HL-60 (cell line): ENCODE measurements at regions not wholly inside any gene's neighbourhood (a gene's known extent, or its start where the extent isn't known, plus 50 kb on each side); places are given as distances from the start of the nearest gene placed in this dataset.

ENCODE experiments used
- CTCF ChIP-seq: IDR thresholded peaks from one replicate; pipeline ENCODE4 v1.5.1; 2011; ENCODE audit warnings: low read length, control low read depth, inconsistent platforms; ENCODE audit not compliant: insufficient read depth
- POLR2AphosphoS5 ChIP-seq: IDR thresholded peaks from 2 replicates; pipeline ENCODE4 v1.6.1; 2012; ENCODE audit warnings: low read depth
- REST ChIP-seq: IDR thresholded peaks from 2 replicates; pipeline ENCODE4 v1.6.1; 2012; ENCODE audit warnings: low read depth; ENCODE audit not compliant: insufficient replicate concordance

GRCh38 chr2:61721382-61721781, 132.5 kb downstream of the FAM161A start:
- TF ChIP-seq CTCF = no peak
- no peak for TF ChIP-seq POLR2AphosphoS5
- TF ChIP-seq REST = no peak
